HFFc6 (cell line): ENCODE measurements at regions not wholly inside any gene's neighbourhood (a gene's known extent, or its start where the extent isn't known, plus 50 kb on each side); places are given as distances from the start of the nearest gene placed in this dataset.

Experiments used
- DNase-seq: peaks from one replicate; pipeline ENCODE4 v3.0.0-alpha.2; 2018
- H3K27ac Mint-ChIP-seq: 2 replicates; pipeline ENCODE4 v1.8.0; 2020; ENCODE audit warnings: mild to moderate bottlenecking, mixed read lengths
- H3K27me3 Mint-ChIP-seq: 2 replicates; pipeline ENCODE4 v1.8.0; 2021; ENCODE audit warnings: mild to moderate bottlenecking, moderate library complexity, mixed read lengths; ENCODE audit not compliant: insufficient read depth
- H3K36me3 Mint-ChIP-seq: 2 replicates; pipeline ENCODE4 v1.8.0; 2021; ENCODE audit warnings: low read depth, mixed read lengths
- H3K4me1 Mint-ChIP-seq: 2 replicates; pipeline ENCODE4 v1.8.0; 2020; ENCODE audit warnings: low read depth, mixed read lengths
- H3K4me3 Mint-ChIP-seq: 2 replicates; pipeline ENCODE4 v1.8.0; 2020; ENCODE audit warnings: mild to moderate bottlenecking, moderate library complexity, mixed read lengths
- H3K9me3 Mint-ChIP-seq: 2 replicates; pipeline ENCODE4 v1.8.0; 2020; ENCODE audit warnings: mild to moderate bottlenecking, mixed read lengths
- TF ChIP-seq, protein P1 (sequence below): fragments of 200-600 bp; sonication (generic); IDR thresholded peaks from 2 replicates; pipeline ENCODE4 v1.5.0; 2021; ENCODE audit warnings: antibody characterized with exemption, mild to moderate bottlenecking

- Mint-ChIP-seq H3K36me3 (no peaks in the 10 kb centered on the region), H3K27me3 (peaks cover 2% of the 10 kb centered on the region; the same call in 1 of the 2 replicates), H3K4me3 (no peak overlapping the region), H3K27ac (no peak overlapping the region), H3K9me3 (peaks cover 56% of the 10 kb centered on the region), H3K4me1 (no peaks in the 10 kb centered on the region)
- TF ChIP-seq, protein P1, sequence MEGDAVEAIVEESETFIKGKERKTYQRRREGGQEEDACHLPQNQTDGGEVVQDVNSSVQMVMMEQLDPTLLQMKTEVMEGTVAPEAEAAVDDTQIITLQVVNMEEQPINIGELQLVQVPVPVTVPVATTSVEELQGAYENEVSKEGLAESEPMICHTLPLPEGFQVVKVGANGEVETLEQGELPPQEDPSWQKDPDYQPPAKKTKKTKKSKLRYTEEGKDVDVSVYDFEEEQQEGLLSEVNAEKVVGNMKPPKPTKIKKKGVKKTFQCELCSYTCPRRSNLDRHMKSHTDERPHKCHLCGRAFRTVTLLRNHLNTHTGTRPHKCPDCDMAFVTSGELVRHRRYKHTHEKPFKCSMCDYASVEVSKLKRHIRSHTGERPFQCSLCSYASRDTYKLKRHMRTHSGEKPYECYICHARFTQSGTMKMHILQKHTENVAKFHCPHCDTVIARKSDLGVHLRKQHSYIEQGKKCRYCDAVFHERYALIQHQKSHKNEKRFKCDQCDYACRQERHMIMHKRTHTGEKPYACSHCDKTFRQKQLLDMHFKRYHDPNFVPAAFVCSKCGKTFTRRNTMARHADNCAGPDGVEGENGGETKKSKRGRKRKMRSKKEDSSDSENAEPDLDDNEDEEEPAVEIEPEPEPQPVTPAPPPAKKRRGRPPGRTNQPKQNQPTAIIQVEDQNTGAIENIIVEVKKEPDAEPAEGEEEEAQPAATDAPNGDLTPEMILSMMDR = no peak
- DNase-seq = no peak
These were observed 195.3 kb downstream of the C1orf94 start for GRCh38 chr1:34371829-34372532.

GRCh38 chr1:34372891-34373290, 196.2 kb downstream of the C1orf94 start:
- Mint-ChIP-seq H3K36me3 (peaks cover 3% of the 10 kb centered on the region; the same call in 1 of the 2 replicates), H3K27ac (no peak overlapping the region), H3K4me1 (no peaks in the 10 kb centered on the region), H3K27me3 (peaks cover 3% of the 10 kb centered on the region; the same call in 1 of the 2 replicates), H3K4me3 (no peak overlapping the region), H3K9me3 (peaks cover 61% of the 10 kb centered on the region)
- TF ChIP-seq, protein P1 = no peak
- DNase-seq = no peak

- TF ChIP-seq, protein P1 = no peak
- no peak overlapping the region for H3K4me3 Mint-ChIP-seq
- no peak for DNase-seq
- H3K27me3 Mint-ChIP-seq = peaks cover 3% of the 10 kb centered on the region; the same call in 1 of the 2 replicates
- H3K27ac Mint-ChIP-seq = no peak overlapping the region
- H3K4me1 Mint-ChIP-seq = no peaks in the 10 kb centered on the region
- peaks cover 70% of the 10 kb centered on the region for H3K9me3 Mint-ChIP-seq
- peaks cover 5% of the 10 kb centered on the region; the same call in 1 of the 2 replicates for H3K36me3 Mint-ChIP-seq
These were observed 197.2 kb downstream of the C1orf94 start for GRCh38 chr1:34373912-34374311.

- Mint-ChIP-seq H3K36me3 (peaks cover 5% of the 10 kb centered on the region; the same call in 1 of the 2 replicates), H3K4me3 (no peak overlapping the region), H3K27me3 (peaks cover 3% of the 10 kb centered on the region; the same call in 1 of the 2 replicates), H3K9me3 (peaks cover 65% of the 10 kb centered on the region), H3K27ac (no peak overlapping the region), H3K4me1 (no peaks in the 10 kb centered on the region)
- no peak for DNase-seq
- TF ChIP-seq, protein P1 = no peak
These were observed 199.8 kb downstream of the C1orf94 start for GRCh38 chr1:34376531-34376930.

DNA sequence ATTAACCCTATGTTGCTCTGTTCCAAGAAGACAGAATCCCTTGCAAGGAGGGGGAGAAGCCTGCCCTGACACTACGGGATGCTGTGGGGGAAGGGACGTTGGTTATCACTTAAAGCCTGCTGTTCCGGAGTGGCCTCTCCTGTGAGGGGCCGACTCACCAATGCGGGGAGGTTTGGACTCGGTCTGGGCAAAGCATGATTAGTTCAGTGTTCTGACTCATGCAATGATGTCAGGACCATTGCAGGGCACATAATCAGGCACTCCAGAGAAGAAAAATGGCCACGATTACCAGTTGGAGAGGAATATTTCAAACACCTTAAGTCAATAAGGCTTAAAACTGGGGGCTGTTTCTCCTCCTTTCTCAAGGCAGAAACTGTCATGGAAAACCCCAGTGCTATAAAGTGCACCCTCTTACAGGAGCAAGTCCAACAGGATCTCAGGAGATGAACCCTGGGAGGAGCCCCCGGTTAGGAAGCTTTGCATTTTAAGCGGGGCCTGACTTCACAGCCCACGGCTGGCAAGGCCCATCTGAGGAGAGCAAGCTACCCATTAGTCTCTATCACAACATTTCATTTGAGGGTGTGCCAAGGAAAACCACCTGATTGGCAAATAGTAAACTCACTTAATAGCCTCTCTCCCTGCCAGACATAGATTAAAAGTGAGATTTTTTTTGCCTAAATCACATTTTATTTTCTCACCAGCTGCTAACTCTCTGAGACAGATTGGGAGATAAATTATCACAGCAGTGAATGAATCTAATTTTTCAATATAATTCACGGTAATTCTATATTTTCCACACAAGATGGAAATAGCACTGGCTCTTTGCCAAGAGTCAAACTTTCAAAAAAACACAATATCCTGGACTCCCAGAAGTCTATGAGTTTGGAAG, 202.5 kb downstream of the C1orf94 start:
- H3K9me3 Mint-ChIP-seq = peaks cover 65% of the 10 kb centered on the region
- peaks cover 9% of the 10 kb centered on the region; the same call in 1 of the 2 replicates for H3K36me3 Mint-ChIP-seq
- no peak overlapping the region for H3K27ac Mint-ChIP-seq
- H3K4me3 Mint-ChIP-seq = no peak overlapping the region
- H3K27me3 Mint-ChIP-seq = peaks cover 3% of the 10 kb centered on the region; the same call in 1 of the 2 replicates
- TF ChIP-seq, protein P1 = no peak
- H3K4me1 Mint-ChIP-seq = no peaks in the 10 kb centered on the region
- no peak for DNase-seq
